ENCODE measurements at regions not wholly inside any gene's neighbourhood (a gene's known extent, or its start where the extent isn't known, plus 50 kb on each side); places are given as distances from the start of the nearest gene placed in this dataset.

DNA sequence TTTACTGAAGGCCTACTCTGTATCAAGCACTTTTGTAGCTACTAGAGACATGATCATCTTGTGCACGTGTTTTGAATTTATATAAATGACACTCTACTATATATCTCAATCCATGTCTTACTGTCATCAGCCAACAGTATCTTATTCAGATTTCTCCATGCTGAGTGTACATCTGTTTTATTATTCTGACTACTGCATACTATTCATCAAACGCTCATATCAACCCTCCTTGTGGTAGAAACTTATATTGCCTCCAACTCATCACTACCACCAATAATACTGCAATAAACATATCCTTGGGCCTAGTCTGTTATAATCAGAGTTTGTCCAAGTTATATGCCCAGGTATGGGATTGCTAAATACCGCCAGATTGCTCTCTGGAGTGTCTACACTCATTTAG, 81.6 kb upstream of the IRF2BP2 start:
- TF ChIP-seq, protein P1, sequence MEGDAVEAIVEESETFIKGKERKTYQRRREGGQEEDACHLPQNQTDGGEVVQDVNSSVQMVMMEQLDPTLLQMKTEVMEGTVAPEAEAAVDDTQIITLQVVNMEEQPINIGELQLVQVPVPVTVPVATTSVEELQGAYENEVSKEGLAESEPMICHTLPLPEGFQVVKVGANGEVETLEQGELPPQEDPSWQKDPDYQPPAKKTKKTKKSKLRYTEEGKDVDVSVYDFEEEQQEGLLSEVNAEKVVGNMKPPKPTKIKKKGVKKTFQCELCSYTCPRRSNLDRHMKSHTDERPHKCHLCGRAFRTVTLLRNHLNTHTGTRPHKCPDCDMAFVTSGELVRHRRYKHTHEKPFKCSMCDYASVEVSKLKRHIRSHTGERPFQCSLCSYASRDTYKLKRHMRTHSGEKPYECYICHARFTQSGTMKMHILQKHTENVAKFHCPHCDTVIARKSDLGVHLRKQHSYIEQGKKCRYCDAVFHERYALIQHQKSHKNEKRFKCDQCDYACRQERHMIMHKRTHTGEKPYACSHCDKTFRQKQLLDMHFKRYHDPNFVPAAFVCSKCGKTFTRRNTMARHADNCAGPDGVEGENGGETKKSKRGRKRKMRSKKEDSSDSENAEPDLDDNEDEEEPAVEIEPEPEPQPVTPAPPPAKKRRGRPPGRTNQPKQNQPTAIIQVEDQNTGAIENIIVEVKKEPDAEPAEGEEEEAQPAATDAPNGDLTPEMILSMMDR (optimal IDR thresholded peaks at IDR 0.05 in 1 of 3, IDR thresholded peaks at IDR 0.05 in 1 of 3, conservative IDR thresholded peaks at IDR 0.05 in 1 of 3; ENCODE audit: extremely low read depth in 1 of 3, insufficient read depth in 2 of 3, low read length in 3 of 3), result peak in 2 of 3 experiments; percentile 9 to 39
- no peak for TF ChIP-seq EZH2 (IDR thresholded peaks at IDR 0.05; ENCODE audit: low read length)
